ENCODE measurements at regions not wholly inside any gene's neighbourhood (a gene's known extent, or its start where the extent isn't known, plus 50 kb on each side); places are given as distances from the start of the nearest gene placed in this dataset.

DNA sequence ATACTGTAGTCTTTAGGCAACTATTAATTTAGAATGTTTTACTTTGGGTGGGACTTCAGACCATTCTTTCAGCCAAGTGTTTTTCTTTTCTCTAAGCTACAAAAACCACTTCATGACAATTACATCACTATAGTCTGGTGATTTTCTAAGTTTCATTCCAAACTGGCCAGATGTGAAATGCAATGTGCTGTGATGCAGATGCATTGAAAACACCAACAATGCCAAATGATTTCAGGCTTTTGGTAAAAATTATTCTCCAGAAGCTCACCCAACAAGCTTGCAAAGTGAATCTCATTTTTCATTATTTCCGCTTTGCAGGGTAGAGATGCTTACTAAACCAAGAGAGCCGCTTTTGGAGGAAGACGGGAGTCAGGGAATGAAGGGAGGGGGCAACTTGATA, 118.4 kb upstream of the ANK3 start:
- Histone ChIP-seq H3K9ac (ENCODE audit: control insufficient read depth, extremely low read depth, insufficient read depth, low read length) (no peak overlapping the region), H3K27ac (ENCODE audit: control insufficient read depth, insufficient read depth, low read length) (no peak overlapping the region), H3K9me1 (ENCODE audit: control insufficient read depth, extremely low read depth, insufficient read depth, low read length) (no peaks in the 10 kb centered on the region), H3K27me3 (ENCODE audit: control insufficient read depth, extremely low read depth, insufficient read depth, low read length) (no peaks in the 10 kb centered on the region), H2AFZ (ENCODE audit: control insufficient read depth, low read length) (no peak overlapping the region), H3K4me1 (ENCODE audit: control insufficient read depth, extremely low read depth, insufficient read depth, low read length) (no peaks in the 10 kb centered on the region), H3K9me3 (ENCODE audit: control insufficient read depth, low read depth, low read length) (no peaks in the 10 kb centered on the region), H3K36me3 (ENCODE audit: control insufficient read depth in 2 of 2, extremely low read depth in 1 of 2, insufficient read depth in 2 of 2, low read length in 2 of 2) (no peaks in the 10 kb centered on the region), H4K20me1 (ENCODE audit: control insufficient read depth, extremely low read depth, insufficient read depth, low read length) (no peaks in the 10 kb centered on the region), H3K79me2 (ENCODE audit: control insufficient read depth, insufficient read depth, low read length) (no peaks in the 10 kb centered on the region), H3K4me2 (ENCODE audit: control insufficient read depth, extremely low read depth, insufficient read depth, low read depth, low read length) (no peak overlapping the region), H3K4me3 (ENCODE audit: control insufficient read depth in 2 of 3, extremely low read depth in 1 of 3, insufficient read depth in 2 of 3, low read depth in 1 of 3, low read length in 3 of 3) (no peak overlapping the region)
- FAIRE-seq: no peak
- TF ChIP-seq, protein P1, sequence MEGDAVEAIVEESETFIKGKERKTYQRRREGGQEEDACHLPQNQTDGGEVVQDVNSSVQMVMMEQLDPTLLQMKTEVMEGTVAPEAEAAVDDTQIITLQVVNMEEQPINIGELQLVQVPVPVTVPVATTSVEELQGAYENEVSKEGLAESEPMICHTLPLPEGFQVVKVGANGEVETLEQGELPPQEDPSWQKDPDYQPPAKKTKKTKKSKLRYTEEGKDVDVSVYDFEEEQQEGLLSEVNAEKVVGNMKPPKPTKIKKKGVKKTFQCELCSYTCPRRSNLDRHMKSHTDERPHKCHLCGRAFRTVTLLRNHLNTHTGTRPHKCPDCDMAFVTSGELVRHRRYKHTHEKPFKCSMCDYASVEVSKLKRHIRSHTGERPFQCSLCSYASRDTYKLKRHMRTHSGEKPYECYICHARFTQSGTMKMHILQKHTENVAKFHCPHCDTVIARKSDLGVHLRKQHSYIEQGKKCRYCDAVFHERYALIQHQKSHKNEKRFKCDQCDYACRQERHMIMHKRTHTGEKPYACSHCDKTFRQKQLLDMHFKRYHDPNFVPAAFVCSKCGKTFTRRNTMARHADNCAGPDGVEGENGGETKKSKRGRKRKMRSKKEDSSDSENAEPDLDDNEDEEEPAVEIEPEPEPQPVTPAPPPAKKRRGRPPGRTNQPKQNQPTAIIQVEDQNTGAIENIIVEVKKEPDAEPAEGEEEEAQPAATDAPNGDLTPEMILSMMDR (optimal IDR thresholded peaks at IDR 0.05 in 1 of 3, IDR thresholded peaks at IDR 0.05 in 1 of 3, conservative IDR thresholded peaks at IDR 0.05 in 1 of 3; ENCODE audit: extremely low read depth in 1 of 3, insufficient read depth in 2 of 3, low read length in 3 of 3): no peak
- TF ChIP-seq EZH2 (IDR thresholded peaks at IDR 0.05; ENCODE audit: low read length): no peak
- dilution Hi-C loops (cut with MboI; ENCODE audit: extremely low pct_ligation_motif_present, low sequenced_read_pairs): no loop called here
- no peak for DNase-seq (ENCODE audit: low read depth, low spot score)

DNA sequence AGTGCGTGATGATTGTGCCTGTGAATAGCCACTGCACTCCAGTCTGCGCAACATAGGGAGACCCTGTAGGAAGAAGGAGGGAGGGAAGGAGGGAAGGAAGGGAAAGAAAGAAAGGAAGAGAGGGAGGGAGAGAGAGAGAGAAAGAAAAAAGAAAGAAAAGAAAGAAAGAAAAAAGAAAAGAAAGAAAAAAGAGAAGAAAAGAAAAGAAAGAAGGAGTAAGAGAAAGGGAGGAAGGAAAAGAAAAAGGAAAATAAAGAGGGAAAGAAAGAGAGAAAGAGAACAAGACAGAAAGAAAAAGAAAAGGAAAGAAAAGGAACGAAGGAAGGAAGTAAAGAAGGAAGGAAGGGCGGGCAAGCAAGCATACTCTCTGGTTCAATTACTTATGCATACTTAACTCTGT, 112.9 kb upstream of the ANK3 start:
- Histone ChIP-seq H3K79me2 (ENCODE audit: control insufficient read depth, insufficient read depth, low read length) (no peaks in the 10 kb centered on the region), H4K20me1 (ENCODE audit: control insufficient read depth, extremely low read depth, insufficient read depth, low read length) (no peaks in the 10 kb centered on the region), H3K4me1 (ENCODE audit: control insufficient read depth, extremely low read depth, insufficient read depth, low read length) (no peaks in the 10 kb centered on the region), H3K9ac (ENCODE audit: control insufficient read depth, extremely low read depth, insufficient read depth, low read length) (no peak overlapping the region), H3K27me3 (ENCODE audit: control insufficient read depth, extremely low read depth, insufficient read depth, low read length) (no peaks in the 10 kb centered on the region), H3K9me1 (ENCODE audit: control insufficient read depth, extremely low read depth, insufficient read depth, low read length) (no peaks in the 10 kb centered on the region), H3K9me3 (ENCODE audit: control insufficient read depth, low read depth, low read length) (no peaks in the 10 kb centered on the region), H2AFZ (ENCODE audit: control insufficient read depth, low read length) (no peak overlapping the region), H3K27ac (ENCODE audit: control insufficient read depth, insufficient read depth, low read length) (no peak overlapping the region), H3K36me3 (ENCODE audit: control insufficient read depth in 2 of 2, extremely low read depth in 1 of 2, insufficient read depth in 2 of 2, low read length in 2 of 2) (no peaks in the 10 kb centered on the region), H3K4me2 (ENCODE audit: control insufficient read depth, extremely low read depth, insufficient read depth, low read depth, low read length) (no peak overlapping the region), H3K4me3 (ENCODE audit: control insufficient read depth in 2 of 3, extremely low read depth in 1 of 3, insufficient read depth in 2 of 3, low read depth in 1 of 3, low read length in 3 of 3) (no peak overlapping the region)
- no peak for DNase-seq (ENCODE audit: low read depth, low spot score)
- TF ChIP-seq, protein P1 (optimal IDR thresholded peaks at IDR 0.05 in 1 of 3, IDR thresholded peaks at IDR 0.05 in 1 of 3, conservative IDR thresholded peaks at IDR 0.05 in 1 of 3; ENCODE audit: extremely low read depth in 1 of 3, insufficient read depth in 2 of 3, low read length in 3 of 3): no peak
- TF ChIP-seq EZH2 (IDR thresholded peaks at IDR 0.05; ENCODE audit: low read length): no peak
- FAIRE-seq: no peak
- dilution Hi-C loops (cut with MboI; ENCODE audit: extremely low pct_ligation_motif_present, low sequenced_read_pairs): no loop called here
